GM23338 (cell line): ENCODE measurements at regions not wholly inside any gene's neighbourhood (a gene's known extent, or its start where the extent isn't known, plus 50 kb on each side); places are given as distances from the start of the nearest gene placed in this dataset.

Experiments used
- ATAC-seq: fragments of 200-7000 bp; cut with Tn5 transposase; 3 replicates; pipeline ENCODE4 v1.9.1; 2020
- DNase-seq: peaks from one replicate; pipeline ENCODE4 v3.0.0-alpha.2; 2015; ENCODE audit warnings: low spot score
- H2AFZ ChIP-seq: fragments of 200-600 bp; sonication (generic); 2 replicates; pipeline ENCODE4 v1.8.0; 2016; ENCODE audit warnings: antibody characterized with exemption, mild to moderate bottlenecking, moderate library complexity
- H3F3A ChIP-seq: fragments of 200-600 bp; sonication (generic); replicated peaks from 2 replicates; pipeline ENCODE4 v1.8.0; 2017; ENCODE audit warnings: antibody characterized with exemption, mixed run types, low read depth
- H3K27ac ChIP-seq: fragments of 200-600 bp; sonication (generic); 2 replicates; pipeline ENCODE4 v1.6.1; 2016; ENCODE audit warnings: low read depth
- H3K27me3 ChIP-seq: fragments of 200-600 bp; sonication (generic); 2 replicates; pipeline ENCODE4 v1.8.0; 2016; ENCODE audit warnings: mild to moderate bottlenecking, mixed run types, moderate library complexity; ENCODE audit not compliant: insufficient read depth
- H3K36me3 ChIP-seq: fragments of 200-600 bp; sonication (generic); 2 replicates; pipeline ENCODE4 v1.8.0; 2016; ENCODE audit warnings: mild to moderate bottlenecking; ENCODE audit not compliant: insufficient read depth
- H3K4me1 ChIP-seq: fragments of 200-600 bp; sonication (generic); 2 replicates; pipeline ENCODE4 v1.8.0; 2016; ENCODE audit warnings: mild to moderate bottlenecking, moderate library complexity; ENCODE audit not compliant: insufficient read depth
- H3K4me2 ChIP-seq: fragments of 200-600 bp; sonication (generic); 2 replicates; pipeline ENCODE4 v1.7.1; 2017; ENCODE audit warnings: mixed run types
- H3K4me3 ChIP-seq: fragments of 200-600 bp; sonication (generic); 2 replicates; pipeline ENCODE4 v1.6.1; 2016; ENCODE audit warnings: mixed run types
- H3K79me2 ChIP-seq: fragments of 200-600 bp; sonication (generic); replicated peaks from 2 replicates; pipeline ENCODE4 v1.8.0; 2017; ENCODE audit warnings: mild to moderate bottlenecking; ENCODE audit not compliant: insufficient read depth
- H3K9me2 ChIP-seq: fragments of 200-600 bp; sonication (generic); 2 replicates; pipeline ENCODE4 v1.8.0; 2017; ENCODE audit not compliant: insufficient read depth
- H4K20me1 ChIP-seq: fragments of 200-600 bp; sonication (generic); replicated peaks from 2 replicates; pipeline ENCODE4 v1.8.0; 2017; ENCODE audit warnings: mild to moderate bottlenecking; ENCODE audit not compliant: insufficient read depth
- H3K27ac Mint-ChIP-seq: 2 replicates; pipeline ENCODE4 v1.8.0; 2020; ENCODE audit warnings: inconsistent platforms, mild to moderate bottlenecking, moderate library complexity, mixed read lengths
- H3K27me3 Mint-ChIP-seq: 3 replicates; pipeline ENCODE4 v1.8.0; 2022; ENCODE audit warnings: low read depth, mild to moderate bottlenecking, moderate library complexity, mixed read lengths, inconsistent platforms; ENCODE audit not compliant: insufficient read depth, poor library complexity
- H3K36me3 Mint-ChIP-seq: 3 replicates; pipeline ENCODE4 v1.8.0; 2021; ENCODE audit warnings: low read depth, mild to moderate bottlenecking, inconsistent platforms, moderate library complexity, mixed read lengths
- H3K4me1 Mint-ChIP-seq: 3 replicates; pipeline ENCODE4 v1.8.0; 2020; ENCODE audit warnings: mild to moderate bottlenecking, inconsistent platforms, mixed read lengths
- H3K4me3 Mint-ChIP-seq: 3 replicates; pipeline ENCODE4 v1.8.0; 2021; ENCODE audit warnings: moderate library complexity, mild to moderate bottlenecking, inconsistent platforms, mixed read lengths
- H3K9me3 Mint-ChIP-seq: 3 replicates; pipeline ENCODE4 v1.8.0; 2020; ENCODE audit warnings: moderate library complexity, mild to moderate bottlenecking, inconsistent platforms, mixed read lengths
- CREB1 ChIP-seq: fragments of 250-450 bp; sonication (Bioruptor Pico); IDR thresholded peaks from 2 replicates; pipeline ENCODE4 v1.5.0; 2020; ENCODE audit warnings: low read depth, mild to moderate bottlenecking, moderate library complexity
- CTCF ChIP-seq, 2 experiments: fragments of 200-600 bp in 1 of 2; sonication (generic) in 1 of 2; conservative IDR thresholded peaks; 2 replicates each; pipeline versions ENCODE4 v1.5.1 to v1.6.1; 2016 to 2017; ENCODE audit warnings: antibody characterized with exemption in 2 of 2, low read depth in 2 of 2, mild to moderate bottlenecking in 2 of 2, moderate library complexity in 1 of 2
- ETS1 ChIP-seq: IDR thresholded peaks from 2 replicates; pipeline ENCODE4 v1.6.1; 2016; ENCODE audit warnings: antibody characterized with exemption
- EZH2 ChIP-seq: fragments of 200-600 bp; sonication (generic); IDR thresholded peaks from one replicate; pipeline ENCODE4 v1.8.0; 2017; ENCODE audit warnings: antibody characterized with exemption, mild to moderate bottlenecking, low read depth; ENCODE audit not compliant: unreplicated experiment
- EZH2phosphoT487 ChIP-seq: fragments of 200-600 bp; sonication (generic); IDR thresholded peaks from one replicate; pipeline ENCODE4 v1.8.1; 2018; ENCODE audit warnings: antibody characterized with exemption; ENCODE audit not compliant: unreplicated experiment
- JUNB ChIP-seq: IDR thresholded peaks from one replicate; pipeline ENCODE4 v1.6.1; 2016; ENCODE audit warnings: antibody characterized with exemption; ENCODE audit not compliant: unreplicated experiment
- NANOG ChIP-seq: IDR thresholded peaks from 2 replicates; pipeline ENCODE4 v1.6.1; 2016; ENCODE audit warnings: antibody characterized with exemption, borderline replicate concordance
- POLR2AphosphoS5 ChIP-seq: IDR thresholded peaks from 2 replicates; pipeline ENCODE4 v1.6.1; 2016; ENCODE audit warnings: antibody characterized with exemption, low read depth
- REST ChIP-seq: IDR thresholded peaks from one replicate; pipeline ENCODE4 v1.6.1; 2018; ENCODE audit warnings: antibody characterized with exemption; ENCODE audit not compliant: unreplicated experiment
- STAT1 ChIP-seq: IDR thresholded peaks from one replicate; pipeline ENCODE4 v1.6.1; 2016; ENCODE audit warnings: antibody characterized with exemption; ENCODE audit not compliant: unreplicated experiment
- ZNF114 ChIP-seq: fragments of 250-450 bp; sonication (Bioruptor Pico); IDR thresholded peaks from 2 replicates; pipeline ENCODE4 v1.5.0; 2020; ENCODE audit warnings: mild to moderate bottlenecking, moderate library complexity
- ZNF331 ChIP-seq: fragments of 250-450 bp; sonication (Bioruptor Pico); IDR thresholded peaks from 2 replicates; pipeline ENCODE4 v1.5.0; 2020; ENCODE audit warnings: low read depth, mild to moderate bottlenecking, moderate library complexity
- ZNF462 ChIP-seq: fragments of 250-450 bp; sonication (Bioruptor Pico); IDR thresholded peaks from 2 replicates; pipeline ENCODE4 v1.5.0; 2020; ENCODE audit warnings: mild to moderate bottlenecking, moderate library complexity

- H4K20me1 ChIP-seq, result no peaks in the 10 kb centered on the region
- no peak overlapping the region for H3K27ac ChIP-seq
- DNase-seq (no peak), ATAC-seq (no peak)
- H3K4me2 ChIP-seq, result no peak overlapping the region
- no peaks in the 10 kb centered on the region for H3K36me3 ChIP-seq
- Mint-ChIP-seq H3K4me3 (no peak overlapping the region), H3K27me3 (peaks cover 1% of the 10 kb centered on the region), H3K27ac (no peak overlapping the region), H3K36me3 (no peaks in the 10 kb centered on the region), H3K4me1 (no peaks in the 10 kb centered on the region), H3K9me3 (no peaks in the 10 kb centered on the region)
- peaks cover 7% of the 10 kb centered on the region; the same call in 1 of the 2 replicates for H3K9me2 ChIP-seq
- H3K4me3 ChIP-seq, result no peak overlapping the region
- H3K27me3 ChIP-seq, result no peaks in the 10 kb centered on the region
- no peaks in the 10 kb centered on the region for H3K4me1 ChIP-seq
- H3K79me2 ChIP-seq, result no peaks in the 10 kb centered on the region
- no peaks in the 10 kb centered on the region for H3F3A ChIP-seq
- TF ChIP-seq EZH2phosphoT487, result no peak
- no peak for TF ChIP-seq ETS1
- TF ChIP-seq ZNF114, result no peak
- no peak for TF ChIP-seq STAT1
- TF ChIP-seq ZNF462 (CRISPR knock-in tag), result no peak
- TF ChIP-seq ZNF331, result no peak
- no peak for TF ChIP-seq REST
- TF ChIP-seq CREB1 (CRISPR knock-in tag), result no peak
- no peak for TF ChIP-seq NANOG
- no peak for TF ChIP-seq JUNB
- no peak for TF ChIP-seq POLR2AphosphoS5
- TF ChIP-seq EZH2, result no peak
- TF ChIP-seq CTCF (conservative IDR thresholded peaks at IDR 0.05; ENCODE audit: low read depth in 2 of 2), result no peak
- H2AFZ ChIP-seq, result no peak overlapping the region
Measured at GRCh38 chr11:23674866-23675265, 814.6 kb upstream of the CCDC179 start.
